GM18507 (cell line): ENCODE measurements at regions not wholly inside any gene's neighbourhood (a gene's known extent, or its start where the extent isn't known, plus 50 kb on each side); places are given as distances from the start of the nearest gene placed in this dataset.
"Not testable (repeated sequence)": the region's sequence is repeated elsewhere in the genome, so short reads cannot be mapped to it uniquely, and the experiment has no call there.

Experiments used
- DNase-seq: peaks from one replicate; pipeline ENCODE4 v3.0.0; 2011; ENCODE audit warnings: low read depth; ENCODE audit not compliant: insufficient read length; ENCODE audit errors: extremely low spot score
- FAIRE-seq: peaks from 2 replicates; lab custom pipeline; 2011; peaks lifted over from hg19 to GRCh38; lab: Jason Lieb, UNC

- DNase-seq, result no peak
- no peak for FAIRE-seq
These were observed 192.3 kb upstream of the C2CD4B start for GRCh38 chr15:62357431-62357830.

GRCh38 chr15:62359416-62359815 is 194.3 kb upstream of the C2CD4B start:
- no peak for FAIRE-seq

GRCh38 chr15:62360332-62361097 is 195.4 kb upstream of the C2CD4B start:
- DNase-seq (no peak), FAIRE-seq (no peak)

More at GRCh38 chr15:62359416-62359815, 194.3 kb upstream of the C2CD4B start:
- DNase-seq, result no peak

- FAIRE-seq, result no peak
- no peak for DNase-seq
These were observed 197.1 kb upstream of the C2CD4B start for GRCh38 chr15:62362144-62362543.

- DNase-seq (no peak), FAIRE-seq (peak; percentile 39)
These were observed 197.5 kb upstream of the C2CD4B start for GRCh38 chr15:62362608-62363007.

GRCh38 chr15:62363913-62364312 is 198.8 kb upstream of the C2CD4B start:
- FAIRE-seq (no peak), DNase-seq (no peak)

- no peak for DNase-seq
- no peak for FAIRE-seq
These were observed 200.8 kb upstream of the C2CD4B start for GRCh38 chr15:62365795-62366442.

- DNase-seq, result no peak
- FAIRE-seq, result no peak
These were observed 204.4 kb upstream of the C2CD4B start for GRCh38 chr15:62369454-62369853.

GRCh38 chr15:62371683-62372082 is 206.6 kb upstream of the C2CD4B start:
- FAIRE-seq, DNase-seq: not testable (repeated sequence)

- no peak for FAIRE-seq
- no peak for DNase-seq
These were observed 212.8 kb upstream of the C2CD4B start for GRCh38 chr15:62377736-62378480.

- no peak for DNase-seq
- no peak for FAIRE-seq
These were observed 213.8 kb upstream of the C2CD4B start for GRCh38 chr15:62378772-62379498.

GRCh38 chr15:62380011-62380410 is 214.9 kb upstream of the C2CD4B start:
- no peak for FAIRE-seq

GRCh38 chr15:62382046-62382445 is 217.0 kb upstream of the C2CD4B start:
- FAIRE-seq (no peak), DNase-seq (no peak)

More at GRCh38 chr15:62380011-62380410, 214.9 kb upstream of the C2CD4B start:
- DNase-seq, result no peak

GRCh38 chr15:62389885-62390790 is 225.1 kb upstream of the C2CD4B start, which contains the start of gene TLN2:
TLN2 (plus strand) TSS chr15:62390550.
- no peak for FAIRE-seq
- peak; percentile 74 for DNase-seq

- FAIRE-seq (no peak), DNase-seq (no peak)
These were observed 225.9 kb upstream of the C2CD4B start for GRCh38 chr15:62390791-62391640.

GRCh38 chr15:62391641-62392262 is 226.7 kb upstream of the C2CD4B start:
- no peak for DNase-seq
- FAIRE-seq, result no peak

- FAIRE-seq (no peak), DNase-seq (no peak)
These were observed 227.3 kb upstream of the C2CD4B start for GRCh38 chr15:62392376-62392775.
